Neural cell (in vitro differentiated cells): ENCODE measurements at regions not wholly inside any gene's neighbourhood (a gene's known extent, or its start where the extent isn't known, plus 50 kb on each side); places are given as distances from the start of the nearest gene placed in this dataset.

ENCODE experiments used
- H2AFZ ChIP-seq: fragments of 200-600, 300-800 bp; sonication (generic), shearing (Covaris generic); 2 replicates; pipeline ENCODE4 v1.6.0; 2014; ENCODE audit warnings: low read depth, mild to moderate bottlenecking, antibody characterized with exemption, low read length, moderate library complexity
- H3F3A ChIP-seq: fragments of 200-600 bp; shearing (Covaris generic); 2 replicates; pipeline ENCODE4 v1.6.1; 2016; ENCODE audit warnings: mild to moderate bottlenecking, moderate library complexity, mixed read lengths, antibody characterized with exemption, low read length; ENCODE audit not compliant: insufficient read depth, poor library complexity, severe bottlenecking
- H3K27ac ChIP-seq: fragments of 200-600, 300-800 bp; sonication (generic), shearing (Covaris generic); 2 replicates; pipeline ENCODE4 v1.5.1; 2014; ENCODE audit warnings: mild to moderate bottlenecking, low read length, moderate library complexity
- H3K27me3 ChIP-seq: fragments of 300-800, 200-600 bp; sonication (generic), shearing (Covaris generic); 2 replicates; pipeline ENCODE4 v1.6.0; 2014; ENCODE audit warnings: mild to moderate bottlenecking, low read depth, low read length, moderate library complexity; ENCODE audit not compliant: insufficient read depth
- H3K36me3 ChIP-seq: fragments of 300-800, 200-600 bp; sonication (generic), shearing (Covaris generic); 2 replicates; pipeline ENCODE4 v1.5.1; 2014; ENCODE audit warnings: mild to moderate bottlenecking, antibody characterized with exemption, low read length, moderate library complexity; ENCODE audit not compliant: insufficient read depth
- H3K4me2 ChIP-seq: fragments of 300-800, 200-600 bp; sonication (generic), shearing (Covaris generic); 2 replicates; pipeline ENCODE4 v1.6.0; 2014; ENCODE audit warnings: mild to moderate bottlenecking, low read length
- H3K4me3 ChIP-seq: fragments of 300-800, 200-600 bp; sonication (generic), shearing (Covaris generic); 2 replicates; pipeline ENCODE4 v1.5.1; 2014; ENCODE audit warnings: mild to moderate bottlenecking, low read length, moderate library complexity
- H3K79me2 ChIP-seq: fragments of 200-600 bp; shearing (Covaris generic); replicated peaks from 2 replicates; pipeline ENCODE4 v1.6.0; 2014; ENCODE audit warnings: mild to moderate bottlenecking, low read length, moderate library complexity; ENCODE audit not compliant: insufficient read depth
- H3K9ac ChIP-seq: fragments of 300-800, 200-600 bp; sonication (generic), shearing (Covaris generic); 2 replicates; pipeline ENCODE4 v1.6.1; 2016; ENCODE audit warnings: mild to moderate bottlenecking, low read length, mixed read lengths
- H3K9me2 ChIP-seq: fragments of 200-600 bp; shearing (Covaris generic); 2 replicates; pipeline ENCODE4 v1.6.1; 2016; ENCODE audit warnings: mild to moderate bottlenecking, low read length, mixed read lengths; ENCODE audit not compliant: insufficient read depth
- H3K9me3 ChIP-seq: fragments of 200-600, 300-800 bp; sonication (generic), shearing (Covaris generic); 2 replicates; pipeline ENCODE4 v1.6.1; 2016; ENCODE audit warnings: mild to moderate bottlenecking, mixed run types, low read length, moderate library complexity, mixed read lengths
- H4K20me1 ChIP-seq: fragments of 200-600 bp; shearing (Covaris generic); 2 replicates; pipeline ENCODE4 v1.6.1; 2016; ENCODE audit warnings: mild to moderate bottlenecking, mixed run types; ENCODE audit not compliant: insufficient read depth
- CTCF ChIP-seq: fragments of 450-650 bp; IDR thresholded peaks from 2 replicates; pipeline ENCODE4 v1.5.1; 2014; ENCODE audit warnings: antibody characterized with exemption, mild to moderate bottlenecking, moderate library complexity; ENCODE audit not compliant: poor library complexity, severe bottlenecking
- EP300 ChIP-seq: fragments of 450-650 bp; conservative IDR thresholded peaks from 2 replicates; pipeline ENCODE4 v1.6.1; 2014; ENCODE audit warnings: antibody characterized with exemption, mild to moderate bottlenecking, moderate library complexity; ENCODE audit not compliant: poor library complexity, severe bottlenecking
- EZH2 ChIP-seq: fragments of 200-600, 300-800 bp; shearing (Covaris generic), sonication (generic); IDR thresholded peaks from 2 replicates; pipeline ENCODE4 v1.6.1; 2014; ENCODE audit warnings: antibody characterized with exemption, low read length, borderline replicate concordance, mild to moderate bottlenecking; ENCODE audit not compliant: insufficient read depth, poor library complexity, severe bottlenecking
- MXI1 ChIP-seq: fragments of 450-650 bp; conservative IDR thresholded peaks from 2 replicates; pipeline ENCODE4 v1.6.1; 2014; ENCODE audit warnings: antibody characterized with exemption, mild to moderate bottlenecking; ENCODE audit not compliant: poor library complexity, severe bottlenecking
- POLR2AphosphoS5 ChIP-seq: IDR thresholded peaks from 2 replicates; pipeline ENCODE4 v1.6.1; 2012
- RAD21 ChIP-seq: fragments of 450-650 bp; conservative IDR thresholded peaks from 2 replicates; pipeline ENCODE4 v1.6.1; 2014; ENCODE audit warnings: antibody characterized with exemption, mild to moderate bottlenecking, moderate library complexity
- REST ChIP-seq: IDR thresholded peaks from 2 replicates; pipeline ENCODE4 v1.6.1; 2012; ENCODE audit warnings: borderline replicate concordance
- SMC3 ChIP-seq: fragments of 450-650 bp; conservative IDR thresholded peaks from 2 replicates; pipeline ENCODE4 v1.6.1; 2014; ENCODE audit warnings: antibody characterized with exemption, mild to moderate bottlenecking, moderate library complexity; ENCODE audit not compliant: poor library complexity
- TAF1 ChIP-seq: IDR thresholded peaks from 2 replicates; pipeline ENCODE4 v1.6.1; 2012; ENCODE audit warnings: low read depth

GRCh38 chr7:86975914-86976313, 83.5 kb downstream of the ELAPOR2 start:
- no peaks in the 10 kb centered on the region for H3K36me3 ChIP-seq
- no peak overlapping the region for H3K27ac ChIP-seq
- H3F3A ChIP-seq: no peaks in the 10 kb centered on the region
- H3K9me2 ChIP-seq: no peaks in the 10 kb centered on the region
- TF ChIP-seq EZH2 (no peak), POLR2AphosphoS5 (no peak), SMC3 (no peak), RAD21 (no peak), EP300 (no peak), REST (no peak), MXI1 (no peak), CTCF (no peak), TAF1 (no peak)
- H4K20me1 ChIP-seq: no peaks in the 10 kb centered on the region
- H3K9me3 ChIP-seq: no peaks in the 10 kb centered on the region
- no peak overlapping the region for H3K4me2 ChIP-seq
- H2AFZ ChIP-seq: no peak overlapping the region
- no peaks in the 10 kb centered on the region for H3K27me3 ChIP-seq
- no peak overlapping the region for H3K9ac ChIP-seq
- no peak overlapping the region for H3K4me3 ChIP-seq
- H3K79me2 ChIP-seq: peaks cover 6% of the 10 kb centered on the region

- H3K27me3 ChIP-seq: no peaks in the 10 kb centered on the region
- no peaks in the 10 kb centered on the region for H3F3A ChIP-seq
- H3K9me3 ChIP-seq: no peaks in the 10 kb centered on the region
- H3K9me2 ChIP-seq: no peaks in the 10 kb centered on the region
- no peaks in the 10 kb centered on the region for H4K20me1 ChIP-seq
- no peak overlapping the region for H3K4me2 ChIP-seq
- H3K79me2 ChIP-seq: peaks cover 6% of the 10 kb centered on the region
- H3K4me3 ChIP-seq: no peak overlapping the region
- no peak overlapping the region for H3K27ac ChIP-seq
- no peak for TF ChIP-seq MXI1
- TF ChIP-seq EZH2: no peak
- no peak for TF ChIP-seq POLR2AphosphoS5
- no peak for TF ChIP-seq REST
- TF ChIP-seq RAD21: no peak
- no peak for TF ChIP-seq CTCF
- TF ChIP-seq EP300: no peak
- no peak for TF ChIP-seq SMC3
- TF ChIP-seq TAF1: no peak
- H3K9ac ChIP-seq: no peak overlapping the region
- H2AFZ ChIP-seq: no peak overlapping the region
- no peaks in the 10 kb centered on the region for H3K36me3 ChIP-seq
These were observed 84.0 kb downstream of the ELAPOR2 start for GRCh38 chr7:86975449-86975848.
